ENCODE measurements at regions not wholly inside any gene's neighbourhood (a gene's known extent, or its start where the extent isn't known, plus 50 kb on each side); places are given as distances from the start of the nearest gene placed in this dataset.
"Not testable (repeated sequence)": the region's sequence is repeated elsewhere in the genome, so short reads cannot be mapped to it uniquely, and the experiment has no call there.

GRCh38 chr13:62524498-62524897 lies 1108.8 kb upstream of the PCDH20 start:
- no peak for DNase-seq (ENCODE audit: low spot score)

GRCh38 chr13:62524061-62524460 lies 1108.4 kb upstream of the PCDH20 start:
- DNase-seq (ENCODE audit: low spot score): no peak

GRCh38 chr13:62512194-62513141 lies 1096.8 kb upstream of the PCDH20 start:
- DNase-seq (ENCODE audit: low spot score): peak; percentile 38

GRCh38 chr13:62510906-62511655 lies 1095.4 kb upstream of the PCDH20 start:
- no peak for DNase-seq (ENCODE audit: low spot score)

GRCh38 chr13:62502588-62502987 lies 1086.9 kb upstream of the PCDH20 start:
- DNase-seq (ENCODE audit: low spot score): no peak

GRCh38 chr13:62489731-62490130 lies 1074.1 kb upstream of the PCDH20 start:
- DNase-seq (ENCODE audit: low spot score): no peak

- no peak for DNase-seq (ENCODE audit: low spot score)
Measured at GRCh38 chr13:62483774-62484173, 1068.1 kb upstream of the PCDH20 start.

- DNase-seq (ENCODE audit: low spot score): no peak
Measured at GRCh38 chr13:62482351-62482750, 1066.7 kb upstream of the PCDH20 start.

- DNase-seq (ENCODE audit: low spot score): no peak
Measured at GRCh38 chr13:62473944-62474237, 1058.2 kb upstream of the PCDH20 start.

- DNase-seq (ENCODE audit: low spot score): no peak
Measured at GRCh38 chr13:62473190-62473943, 1057.7 kb upstream of the PCDH20 start.

- DNase-seq (ENCODE audit: low spot score): no peak
Measured at GRCh38 chr13:62453761-62454160, 1038.1 kb upstream of the PCDH20 start.

GRCh38 chr13:62450759-62451158 lies 1035.1 kb upstream of the PCDH20 start:
- no peak for DNase-seq (ENCODE audit: low spot score)

- DNase-seq (ENCODE audit: low spot score): not testable (repeated sequence)
Measured at GRCh38 chr13:62447771-62448382, 1032.2 kb upstream of the PCDH20 start.

GRCh38 chr13:62444805-62445204 lies 1029.2 kb upstream of the PCDH20 start:
- no peak for DNase-seq (ENCODE audit: low spot score)

GRCh38 chr13:62434081-62434480 lies 1018.4 kb upstream of the PCDH20 start:
- no peak for DNase-seq (ENCODE audit: low spot score)

- no peak for DNase-seq (ENCODE audit: low spot score)
Measured at GRCh38 chr13:62433660-62434059, 1018.0 kb upstream of the PCDH20 start.

GRCh38 chr13:62432906-62433305 lies 1017.3 kb upstream of the PCDH20 start:
- DNase-seq (ENCODE audit: low spot score): no peak

- no peak for DNase-seq (ENCODE audit: low spot score)
Measured at GRCh38 chr13:62432295-62432694, 1016.6 kb upstream of the PCDH20 start.

- peak; percentile 5 for DNase-seq (ENCODE audit: low spot score)
Measured at GRCh38 chr13:62431852-62432251, 1016.2 kb upstream of the PCDH20 start.

- no peak for DNase-seq (ENCODE audit: low spot score)
Measured at GRCh38 chr13:62418872-62419271, 1003.2 kb upstream of the PCDH20 start.

GRCh38 chr13:62418376-62418775 lies 1002.7 kb upstream of the PCDH20 start:
- DNase-seq (ENCODE audit: low spot score): no peak

GRCh38 chr13:62407871-62408270 lies 992.2 kb upstream of the PCDH20 start:
- DNase-seq (ENCODE audit: low spot score): no peak

All from SW480 (cell line).